HG03095 (cell line): ENCODE measurements at regions not wholly inside any gene's neighbourhood (a gene's known extent, or its start where the extent isn't known, plus 50 kb on each side); places are given as distances from the start of the nearest gene placed in this dataset.
"Not testable (repeated sequence)": the region's sequence is repeated elsewhere in the genome, so short reads cannot be mapped to it uniquely, and the experiment has no call there.

ENCODE experiments used
- ATAC-seq: cut with Tn5 transposase; IDR thresholded peaks from one replicate; pipeline ENCODE4 v1.9.1; 2021; ENCODE audit warnings: moderate library complexity; ENCODE audit not compliant: unreplicated experiment

- no peak for ATAC-seq
Observed at GRCh38 chr5:166795756-166796155, 1495.7 kb upstream of the WWC1 start.

- no peak for ATAC-seq
Observed at GRCh38 chr5:166803058-166803457, 1488.4 kb upstream of the WWC1 start.

- not testable (repeated sequence) for ATAC-seq
Observed at GRCh38 chr5:166804223-166804622, 1487.2 kb upstream of the WWC1 start.

- not testable (repeated sequence) for ATAC-seq
Observed at GRCh38 chr5:166804693-166805092, 1486.8 kb upstream of the WWC1 start.

- not testable (repeated sequence) for ATAC-seq
Observed at GRCh38 chr5:166810093-166810658, 1481.3 kb upstream of the WWC1 start.

GRCh38 chr5:166810721-166811120 is 1480.7 kb upstream of the WWC1 start:
- ATAC-seq: no peak

GRCh38 chr5:166823360-166823759 is 1468.1 kb upstream of the WWC1 start:
- ATAC-seq: no peak

- ATAC-seq: no peak
Observed at GRCh38 chr5:166834246-166834645, 1457.2 kb upstream of the WWC1 start.

GRCh38 chr5:166845044-166845443 is 1446.4 kb upstream of the WWC1 start:
- no peak for ATAC-seq

- ATAC-seq: no peak
Observed at GRCh38 chr5:166856791-166857190, 1434.7 kb upstream of the WWC1 start.

GRCh38 chr5:166860426-166860825 is 1431.0 kb upstream of the WWC1 start:
- no peak for ATAC-seq

GRCh38 chr5:166862581-166862980 is 1428.9 kb upstream of the WWC1 start:
- no peak for ATAC-seq

GRCh38 chr5:166865206-166865605 is 1426.2 kb upstream of the WWC1 start:
- ATAC-seq: no peak

GRCh38 chr5:166880456-166880855 is 1411.0 kb upstream of the WWC1 start:
- ATAC-seq: no peak

GRCh38 chr5:166881802-166882201 is 1409.6 kb upstream of the WWC1 start:
- ATAC-seq: no peak

- no peak for ATAC-seq
Observed at GRCh38 chr5:166883016-166883415, 1408.4 kb upstream of the WWC1 start.

GRCh38 chr5:166898166-166898565 is 1393.3 kb upstream of the WWC1 start:
- ATAC-seq: no peak

- no peak for ATAC-seq
Observed at GRCh38 chr5:166899343-166899742, 1392.1 kb upstream of the WWC1 start.

- no peak for ATAC-seq
Observed at GRCh38 chr5:166904571-166904970, 1386.9 kb upstream of the WWC1 start.

GRCh38 chr5:166906991-166907713 is 1384.3 kb upstream of the WWC1 start:
- ATAC-seq: no peak

GRCh38 chr5:166909040-166909439 is 1382.4 kb upstream of the WWC1 start:
- no peak for ATAC-seq

- ATAC-seq: no peak
Observed at GRCh38 chr5:166909926-166910325, 1381.5 kb upstream of the WWC1 start.

GRCh38 chr5:166910995-166911394 is 1380.5 kb upstream of the WWC1 start:
- ATAC-seq: no peak
